HG03520 (cell line): ENCODE measurements at regions not wholly inside any gene's neighbourhood (a gene's known extent, or its start where the extent isn't known, plus 50 kb on each side); places are given as distances from the start of the nearest gene placed in this dataset.

Experiments used
- ATAC-seq: cut with Tn5 transposase; IDR thresholded peaks from one replicate; pipeline ENCODE4 v1.9.1; 2021; ENCODE audit warnings: mild to moderate bottlenecking, moderate library complexity; ENCODE audit not compliant: unreplicated experiment

DNA sequence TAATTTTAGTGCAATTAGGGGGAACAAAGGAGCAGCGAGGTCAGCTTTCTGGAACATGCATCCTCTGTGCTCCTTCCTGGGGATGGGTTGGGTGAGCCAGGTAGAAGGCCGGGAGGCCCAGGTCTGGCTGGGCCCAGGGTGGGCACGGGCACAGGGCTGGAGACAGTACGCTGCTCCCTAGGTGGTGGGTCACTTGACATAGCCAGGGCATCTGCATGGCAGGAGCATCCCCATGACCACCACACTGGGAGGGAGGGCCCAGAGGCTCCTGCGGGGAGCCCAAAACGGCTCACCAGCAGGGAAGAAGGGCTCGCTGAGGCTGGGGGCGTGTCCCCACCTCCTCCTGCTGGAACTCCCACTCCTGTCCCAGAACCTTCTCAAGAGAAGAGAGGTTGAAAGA lies 216.8 kb downstream of the NXNL2 start:
- no peak for ATAC-seq

DNA sequence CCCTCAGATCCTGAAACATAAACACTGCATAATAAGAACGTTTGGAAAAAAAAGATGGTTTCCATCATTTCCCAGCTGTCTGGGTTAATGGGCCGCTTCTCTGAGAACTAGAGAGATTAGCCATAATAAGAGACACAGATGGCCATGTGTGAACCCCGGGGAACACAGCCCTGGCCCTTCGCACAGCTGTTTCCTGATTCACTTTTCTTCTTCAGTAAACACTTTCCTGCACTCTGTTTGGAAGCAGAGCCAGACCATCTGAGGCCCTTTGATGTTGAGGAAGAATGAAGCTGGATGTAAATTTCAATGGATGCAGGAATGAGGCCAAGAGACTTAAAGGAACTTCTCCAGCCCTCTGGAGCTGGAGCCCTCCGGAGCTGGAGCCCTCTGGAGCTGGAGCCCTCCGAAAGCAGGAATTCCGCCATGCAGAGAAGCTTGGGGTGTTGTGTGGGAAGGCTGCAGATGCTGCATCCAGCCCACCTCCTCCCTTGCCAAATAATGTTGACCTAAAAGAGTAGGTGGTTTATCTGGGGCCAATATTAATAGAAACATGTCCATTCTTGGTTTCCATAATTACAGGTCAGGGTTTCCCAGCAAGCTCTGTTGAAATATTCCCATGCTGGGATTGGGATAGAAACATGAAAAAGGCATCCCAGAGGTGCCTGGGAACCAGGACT lies 218.9 kb downstream of the NXNL2 start:
- no peak for ATAC-seq

DNA sequence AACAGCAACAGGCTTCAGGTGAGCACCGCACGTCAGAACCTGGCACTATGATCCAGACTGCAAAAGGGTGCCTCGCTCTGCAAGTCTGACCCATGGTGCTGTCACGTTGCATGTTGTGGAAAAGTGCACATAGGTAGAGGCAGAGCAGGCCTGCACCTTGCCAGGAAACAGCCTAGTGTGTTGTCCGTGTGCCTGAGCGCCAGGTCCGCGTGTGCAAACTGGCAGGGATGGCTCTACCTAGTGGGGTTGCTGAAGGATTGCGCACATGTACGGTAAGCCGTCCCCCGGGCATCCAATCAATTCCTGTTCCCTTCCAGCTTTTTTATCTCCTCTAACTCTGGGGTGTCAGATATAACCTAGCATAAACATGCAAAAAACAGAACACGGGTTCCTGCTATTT lies 219.5 kb downstream of the NXNL2 start:
- ATAC-seq = no peak

DNA sequence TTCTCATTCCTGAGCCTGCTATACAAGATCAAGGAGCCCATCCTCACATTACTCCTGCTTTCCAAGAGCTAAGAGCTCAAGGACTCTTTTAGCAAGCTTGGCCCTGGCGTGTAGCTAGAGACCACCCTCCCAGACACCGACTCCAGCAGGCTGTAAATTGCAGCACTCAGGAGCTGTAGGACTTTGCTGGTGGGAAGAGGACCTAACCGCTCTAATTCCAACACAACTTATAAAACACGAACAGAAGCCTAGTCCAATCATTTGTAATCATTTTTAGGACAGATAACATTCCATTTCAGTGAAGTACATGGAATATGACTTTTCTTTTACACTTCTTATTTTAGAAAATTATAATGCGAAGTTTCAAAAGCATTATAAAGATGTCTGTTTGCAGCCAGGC lies 219.9 kb downstream of the NXNL2 start:
- ATAC-seq = no peak

DNA sequence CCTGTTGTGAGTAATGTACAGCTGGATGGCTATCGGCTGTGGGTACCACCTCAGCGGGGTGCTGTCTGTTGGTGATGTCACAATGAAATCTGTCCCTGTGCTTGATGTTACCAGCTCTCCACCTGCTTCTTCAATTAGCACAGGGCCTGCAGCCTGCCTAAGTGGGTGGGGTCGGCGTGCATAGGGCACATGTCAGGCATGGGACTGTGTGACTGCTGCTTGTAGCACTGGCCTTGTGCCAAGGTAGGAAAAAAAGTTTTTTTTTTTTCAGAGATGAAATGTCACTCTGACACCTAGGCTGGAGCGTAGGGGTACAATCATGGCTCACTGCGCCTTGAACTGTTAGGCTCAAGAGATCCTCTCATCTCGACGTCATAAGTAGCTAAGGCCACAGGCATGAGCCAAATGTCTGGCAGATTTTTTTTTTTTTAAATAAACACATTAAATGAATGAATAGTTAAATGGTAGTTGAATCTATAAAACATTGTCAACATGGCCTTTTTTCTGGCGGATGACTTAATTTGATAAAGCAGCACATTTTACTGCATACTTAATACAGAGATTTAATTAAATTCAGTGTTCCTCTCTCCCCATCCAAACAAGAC lies 222.5 kb downstream of the NXNL2 start:
- ATAC-seq = no peak

DNA sequence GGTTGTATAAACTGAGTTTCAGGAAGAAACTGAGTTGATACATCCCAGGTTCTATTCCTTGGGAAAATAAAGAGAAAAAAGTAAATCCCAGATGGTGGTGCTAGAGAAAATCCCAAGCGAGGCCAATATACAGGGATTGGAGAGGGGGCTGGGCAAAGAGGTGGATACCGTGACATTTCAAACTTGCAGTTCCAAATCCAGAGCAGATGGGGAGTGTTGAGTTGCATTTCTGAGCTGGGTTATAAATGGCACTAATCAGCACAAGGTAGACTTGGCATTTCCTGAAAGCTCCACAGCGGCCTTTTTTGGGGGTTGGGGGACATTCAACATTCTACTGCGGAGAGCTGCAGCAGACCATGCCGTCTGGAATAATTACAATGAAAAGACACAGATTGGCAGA lies 224.4 kb downstream of the NXNL2 start:
- ATAC-seq = no peak

DNA sequence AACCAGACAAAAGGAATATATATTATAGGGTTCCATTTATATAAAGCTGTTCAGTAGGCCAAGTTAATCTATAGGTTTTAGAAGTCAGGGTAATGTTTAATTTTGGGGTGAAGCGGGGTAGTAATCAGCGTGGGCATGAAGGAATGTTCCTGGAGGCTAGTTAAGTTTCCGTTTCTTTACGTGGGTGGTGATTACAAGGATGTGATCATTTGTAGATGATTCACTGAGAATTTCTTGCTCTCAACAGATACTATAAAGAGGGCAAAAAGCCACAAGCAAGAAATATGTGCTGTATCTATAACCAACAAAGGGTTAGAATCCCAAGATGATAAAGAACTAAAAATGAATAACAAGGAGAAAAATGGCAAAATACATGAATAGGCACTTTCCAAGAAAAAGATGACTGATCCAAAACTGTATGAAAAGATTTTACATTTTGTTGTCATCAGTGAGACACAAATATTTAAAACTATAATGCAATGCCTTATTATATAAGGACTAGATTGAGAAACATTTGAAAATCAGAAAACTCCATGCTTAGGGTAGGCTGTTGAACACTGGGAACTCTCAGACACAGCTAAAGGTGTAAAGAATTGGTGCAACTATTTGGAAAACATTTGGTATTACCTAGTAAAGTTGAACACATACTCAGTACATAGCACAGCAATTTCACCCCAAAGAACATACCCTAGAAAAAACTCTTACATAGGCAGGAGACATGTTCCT lies 224.3 kb upstream of the S1PR3 start:
- no peak for ATAC-seq

DNA sequence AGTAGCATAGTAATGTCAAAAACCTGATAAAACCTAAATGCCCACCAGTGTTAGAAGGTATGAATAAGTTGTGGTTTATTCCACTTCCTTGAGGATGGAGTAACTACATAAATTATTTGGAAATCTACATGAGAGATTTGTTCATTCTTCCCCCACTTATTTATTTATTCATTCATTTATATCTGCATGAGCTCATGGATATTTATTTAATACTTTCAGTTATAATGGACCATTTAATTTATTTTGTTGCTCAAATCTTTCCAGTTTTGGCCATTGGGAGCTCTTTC lies 223.8 kb upstream of the S1PR3 start:
- no peak for ATAC-seq

DNA sequence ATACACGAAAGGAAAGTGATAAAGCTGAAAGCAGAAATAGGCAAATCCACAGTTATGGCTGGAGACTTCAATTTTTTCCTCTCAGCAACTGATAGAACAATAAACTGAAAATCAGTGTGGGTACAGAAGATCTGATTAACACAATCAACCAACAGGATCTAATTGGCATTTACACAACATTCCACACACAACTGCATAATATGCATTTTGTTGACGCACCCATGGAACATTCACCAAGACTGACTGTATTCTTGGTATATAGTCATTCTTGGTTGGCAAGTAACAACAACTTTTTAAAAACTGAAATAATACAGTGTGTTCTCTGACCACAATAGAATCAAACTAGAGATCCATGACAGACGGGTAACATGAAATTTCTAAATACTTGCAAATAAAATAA lies 218.7 kb upstream of the S1PR3 start:
- no peak for ATAC-seq

DNA sequence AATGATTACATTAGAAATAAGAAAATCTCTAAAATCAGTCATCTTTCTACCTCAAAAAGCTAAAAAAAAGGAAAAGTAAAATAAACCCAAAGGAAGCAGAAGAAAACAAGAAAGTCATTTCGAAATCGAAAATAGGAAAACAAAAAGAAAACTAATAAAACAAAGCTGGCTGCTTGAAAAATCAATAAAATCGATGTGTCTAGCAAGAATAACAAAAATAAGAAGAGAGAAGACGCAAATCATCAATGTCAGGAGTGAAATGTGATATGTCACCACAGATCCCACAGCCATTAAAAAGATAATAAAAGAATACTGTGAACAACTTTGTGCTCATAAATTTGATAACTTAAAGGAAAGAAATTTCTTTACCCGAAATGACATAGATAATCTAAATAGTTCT lies 218.1 kb upstream of the S1PR3 start:
- ATAC-seq = no peak

DNA sequence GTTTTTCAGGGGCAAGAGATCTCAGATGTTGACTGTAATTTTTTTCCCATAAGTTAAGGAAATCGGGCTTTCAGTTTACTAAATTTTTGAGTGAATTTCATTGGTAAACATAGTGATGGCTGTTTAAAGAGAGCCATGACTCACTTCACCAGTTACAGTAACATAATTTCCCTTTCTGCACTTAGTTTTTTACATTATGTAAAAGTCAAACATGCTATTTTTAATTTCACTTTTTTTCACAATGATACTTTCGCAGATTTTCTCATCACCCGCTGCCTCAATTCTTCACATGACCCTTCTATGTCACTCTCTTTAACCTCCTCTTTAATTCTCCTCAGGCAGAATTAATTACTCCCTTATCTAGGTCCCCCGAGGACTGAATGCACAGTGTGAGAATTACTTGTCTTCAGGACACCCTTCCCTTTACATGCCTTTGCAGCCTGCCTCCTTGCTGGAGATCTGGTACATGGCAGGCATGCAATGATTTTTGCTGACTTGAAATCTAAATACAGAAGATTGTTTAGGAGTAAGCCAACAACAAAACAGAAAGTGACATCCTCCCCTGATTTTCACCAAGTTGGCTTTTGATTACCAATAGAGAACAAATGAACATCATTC lies 217.5 kb upstream of the S1PR3 start:
- no peak for ATAC-seq

DNA sequence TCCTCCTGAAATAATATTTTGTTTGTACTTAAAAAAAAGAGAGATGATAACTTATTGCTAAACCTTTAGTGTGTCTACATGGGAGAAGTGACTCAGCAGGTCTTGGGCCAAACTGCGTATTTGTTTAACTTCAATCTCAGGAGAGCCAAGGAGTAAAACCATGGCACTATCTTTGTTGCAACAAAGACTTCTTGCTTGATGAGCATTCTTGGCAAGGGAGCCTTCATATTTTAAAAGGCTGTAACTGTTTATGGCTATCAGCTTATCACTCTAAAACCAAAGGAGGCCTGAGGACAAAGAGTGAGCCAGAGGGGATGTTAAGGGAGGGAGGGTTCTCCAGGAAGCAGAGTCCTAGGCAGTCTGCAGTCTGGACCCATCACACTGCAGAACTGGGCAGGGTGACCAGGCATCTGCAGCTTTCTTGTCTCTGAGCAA lies 216.2 kb upstream of the S1PR3 start:
- ATAC-seq = no peak

DNA sequence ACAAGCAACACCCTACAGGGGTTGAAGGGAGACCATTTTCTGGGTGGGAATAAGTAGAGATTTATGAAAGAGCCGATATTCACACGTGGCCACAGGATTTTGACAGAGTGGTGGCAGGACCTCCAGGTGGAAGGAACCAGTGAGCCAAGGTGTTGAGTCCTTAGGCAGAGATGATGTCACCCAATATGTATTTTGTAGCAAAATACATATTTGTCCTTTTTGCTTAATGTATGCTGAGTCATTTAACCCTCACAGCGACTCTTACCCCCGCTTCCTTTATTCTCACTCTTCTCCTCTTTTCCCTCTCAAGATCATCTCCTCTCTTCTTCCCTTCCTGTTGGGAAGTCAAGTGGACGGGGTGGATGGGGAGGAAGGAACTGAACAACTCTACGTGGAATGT lies 215.7 kb upstream of the S1PR3 start:
- no peak for ATAC-seq

DNA sequence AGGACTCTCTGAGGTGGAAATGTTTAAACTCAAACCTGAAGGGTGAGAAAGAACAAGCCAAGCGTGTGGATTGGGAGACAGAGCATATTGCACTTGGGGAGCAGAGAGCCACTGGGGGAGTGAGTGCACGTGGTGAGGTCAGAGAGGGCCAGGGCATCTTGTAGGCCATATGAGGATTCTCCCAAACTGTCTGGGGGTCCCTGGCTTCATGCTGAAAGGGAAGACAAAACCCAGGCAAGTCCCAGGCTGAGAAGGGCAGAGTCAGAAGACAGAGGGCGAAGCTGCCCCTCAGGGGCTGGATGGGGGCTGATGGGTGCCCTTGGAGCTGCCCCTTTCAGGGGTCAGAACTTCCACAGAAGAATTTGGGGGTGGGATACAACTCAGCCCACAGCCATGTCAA lies 215.3 kb upstream of the S1PR3 start:
- ATAC-seq = no peak

DNA sequence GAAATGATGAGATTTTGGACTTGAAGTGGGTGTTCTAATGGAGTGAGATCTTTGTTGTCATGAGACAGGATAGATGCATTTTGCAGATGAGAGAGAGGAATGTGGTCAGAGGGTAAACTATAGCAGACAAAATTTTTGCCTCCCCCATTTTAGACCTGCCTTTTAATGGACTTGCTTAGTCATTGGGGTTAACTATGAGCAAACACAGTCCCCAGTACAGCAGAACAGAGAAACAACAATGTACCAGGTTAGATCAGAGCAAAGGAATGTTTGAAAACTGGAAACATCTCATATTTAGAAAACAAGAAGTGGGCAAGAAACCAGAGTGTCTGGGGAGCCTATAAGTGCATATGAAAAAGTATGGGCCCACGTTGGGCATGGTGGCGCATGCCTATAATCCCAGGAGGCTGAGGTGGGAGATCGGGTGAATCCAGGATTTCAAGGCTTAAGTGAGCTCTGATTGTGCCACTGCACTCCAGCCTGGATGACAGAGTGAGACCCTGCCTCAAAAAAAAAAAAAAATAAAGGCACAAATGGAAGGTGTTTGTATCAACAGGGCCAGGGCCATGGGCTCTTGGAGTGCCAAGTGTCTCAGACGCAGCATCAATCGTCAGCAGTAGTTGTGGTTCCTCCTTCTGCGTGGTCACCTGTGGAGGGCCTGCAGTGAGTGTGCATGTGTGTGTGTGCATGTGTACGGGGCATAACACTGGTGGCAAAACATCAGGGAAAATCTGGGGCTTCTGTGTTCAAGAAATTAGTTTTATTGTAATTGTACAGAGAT lies 214.4 kb upstream of the S1PR3 start:
- no peak for ATAC-seq

DNA sequence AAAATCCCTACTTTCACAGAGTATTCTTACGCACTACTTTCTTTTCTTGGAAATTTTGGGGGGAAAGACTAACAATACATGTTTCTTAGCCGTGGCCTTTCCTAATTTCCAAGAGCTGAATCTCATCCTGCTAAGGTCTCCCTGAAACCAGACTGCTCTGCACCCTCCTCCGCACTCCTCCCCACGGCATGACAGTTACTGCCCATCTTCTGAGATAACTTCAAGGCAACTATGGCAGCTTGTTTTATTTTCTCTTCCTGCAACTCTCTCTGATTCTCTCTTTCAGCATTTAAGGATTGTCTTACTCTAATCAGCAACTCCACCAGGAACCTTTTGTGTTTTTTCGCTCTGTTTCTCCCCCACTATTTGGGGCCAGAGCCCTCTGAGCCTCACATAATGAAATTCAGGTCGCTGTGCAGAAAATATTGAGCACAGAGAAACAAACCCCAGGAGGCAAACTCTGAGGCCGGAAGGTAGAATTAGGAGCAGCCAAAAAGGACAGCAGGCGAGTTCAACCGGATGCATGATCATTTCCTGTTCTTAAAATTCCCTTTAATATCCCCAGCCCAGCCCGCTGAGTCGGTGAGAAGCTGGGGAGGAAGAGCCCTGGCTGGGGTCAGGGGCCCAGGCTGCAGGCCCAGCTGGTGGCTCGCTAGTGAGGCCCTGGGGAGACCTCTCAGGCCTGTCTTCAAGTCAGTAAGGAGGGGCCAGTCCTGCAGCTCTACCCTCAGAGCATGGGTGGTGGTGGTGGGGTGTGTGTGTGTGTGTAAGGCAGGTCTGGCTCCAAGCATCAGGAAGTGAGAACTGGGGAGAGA lies 213.6 kb upstream of the S1PR3 start:
- ATAC-seq = no peak

DNA sequence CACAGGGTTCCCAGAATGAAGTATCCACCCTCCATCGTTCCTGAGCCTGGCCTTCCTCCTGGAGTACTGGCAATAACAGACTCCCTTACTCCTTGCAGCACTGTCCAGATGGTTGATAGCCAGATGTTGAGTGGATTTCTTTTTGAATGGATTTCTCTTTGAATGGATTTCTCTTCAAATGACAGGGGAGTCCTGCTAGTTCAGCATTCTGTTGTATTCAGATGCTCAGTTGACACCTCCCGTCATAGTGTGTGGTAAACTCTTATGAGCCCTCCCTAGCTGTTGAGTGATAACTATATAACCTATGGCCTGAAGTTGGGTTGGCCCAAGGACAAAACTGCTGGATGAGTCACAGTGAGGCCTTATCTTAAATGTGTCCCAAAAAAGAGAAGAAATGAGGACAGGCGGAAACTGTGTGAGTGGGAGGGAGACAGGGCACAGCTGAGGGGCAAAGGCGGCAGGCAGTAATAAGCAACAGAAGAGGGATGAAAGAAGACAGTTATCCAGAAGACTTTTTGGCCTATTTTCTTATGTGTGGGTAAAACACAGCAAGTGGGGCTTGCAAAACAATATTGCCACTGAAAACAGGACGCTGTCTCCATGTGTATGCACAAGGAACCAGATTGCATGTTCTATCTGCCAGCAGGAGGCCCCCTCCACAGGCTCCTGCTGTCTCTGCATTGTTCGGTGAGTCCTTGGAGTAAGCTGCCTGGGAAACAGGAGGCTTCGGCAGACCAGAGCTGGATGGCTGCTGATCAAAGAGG lies 209.5 kb upstream of the S1PR3 start:
- no peak for ATAC-seq

DNA sequence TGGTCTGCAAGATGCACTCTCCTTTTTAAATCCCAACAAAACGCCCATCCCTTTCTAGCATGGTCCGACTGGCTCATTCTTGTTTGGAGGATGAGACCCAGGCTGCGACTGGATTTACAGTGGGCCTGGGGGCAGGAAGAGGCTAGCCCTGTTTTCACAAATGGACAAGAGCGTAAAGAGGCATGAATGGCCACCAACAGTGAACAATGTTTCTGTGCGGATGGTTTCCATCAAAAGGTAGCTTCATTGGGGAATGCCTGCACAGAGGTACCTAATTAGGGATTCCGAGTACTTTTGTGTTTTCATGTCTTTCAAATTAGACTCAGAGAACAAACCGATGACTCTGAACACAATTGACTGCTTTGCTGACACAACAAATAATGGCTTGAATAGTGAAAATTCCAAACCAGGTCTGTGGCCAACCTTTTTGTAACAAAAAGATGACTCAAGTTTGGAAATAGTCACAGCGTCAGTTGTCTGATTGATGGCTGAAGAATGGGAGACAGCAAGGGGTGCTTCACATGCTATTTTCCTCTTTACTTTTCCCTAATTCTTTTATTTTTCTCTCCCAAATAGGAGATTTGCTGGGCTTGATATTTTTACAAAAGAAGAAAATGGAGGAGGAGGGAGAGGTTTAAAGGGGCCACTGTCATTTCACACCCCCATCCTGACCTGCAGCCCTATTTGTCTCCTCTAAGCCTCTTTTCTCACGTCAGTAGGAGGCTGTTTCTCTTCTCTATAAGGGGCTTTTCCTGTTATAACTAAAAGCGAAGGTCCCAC lies 208.1 kb upstream of the S1PR3 start:
- ATAC-seq = no peak

DNA sequence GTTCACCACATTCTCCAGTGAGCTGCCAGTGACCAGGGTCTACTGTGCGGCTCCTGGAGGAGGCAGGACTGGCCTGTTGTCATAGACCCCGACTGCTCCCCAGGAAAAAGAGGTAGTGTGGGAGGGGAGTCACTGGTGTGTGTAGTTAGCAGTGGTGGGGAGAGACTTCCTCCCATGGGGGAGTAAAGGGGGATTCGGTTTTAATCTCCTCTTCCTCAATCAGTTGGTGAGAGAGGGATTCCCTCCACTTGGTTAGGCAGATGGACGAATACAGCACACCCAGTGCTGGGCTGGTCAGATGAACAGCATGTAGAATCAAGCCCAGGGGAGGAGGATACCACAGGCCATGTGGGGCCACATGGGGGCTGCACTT lies 207.6 kb upstream of the S1PR3 start:
- ATAC-seq = no peak
